BLaER1 (cell line): ENCODE measurements at regions not wholly inside any gene's neighbourhood (a gene's known extent, or its start where the extent isn't known, plus 50 kb on each side); places are given as distances from the start of the nearest gene placed in this dataset.

Experiments
- H3K27ac ChIP-seq: shearing (Covaris generic); formaldehyde crosslinking; 2 replicates; pipeline ENCODE4 v1.8.1; 2022
- H3K27me3 ChIP-seq: shearing (Covaris generic); formaldehyde crosslinking; 2 replicates; pipeline ENCODE4 v1.8.1; 2022
- H3K36me3 ChIP-seq: shearing (Covaris generic); formaldehyde crosslinking; 2 replicates; pipeline ENCODE4 v1.8.1; 2022
- H3K4me1 ChIP-seq: shearing (Covaris generic); formaldehyde crosslinking; 2 replicates; pipeline ENCODE4 v1.8.1; 2022
- H3K4me2 ChIP-seq: shearing (Covaris generic); formaldehyde crosslinking; 2 replicates; pipeline ENCODE4 v1.8.1; 2022
- H3K4me3 ChIP-seq: shearing (Covaris generic); formaldehyde crosslinking; 2 replicates; pipeline ENCODE4 v1.8.1; 2022
- H3K9ac ChIP-seq: shearing (Covaris generic); formaldehyde crosslinking; 2 replicates; pipeline ENCODE4 v1.8.1; 2022
- H3K9me3 ChIP-seq: shearing (Covaris generic); formaldehyde crosslinking; 2 replicates; pipeline ENCODE4 v1.8.1; 2022
- H4K20me1 ChIP-seq: shearing (Covaris generic); formaldehyde crosslinking; 2 replicates; pipeline ENCODE4 v1.8.1; 2022
- Cebpa-rat ChIP-seq: shearing (Covaris generic); IDR thresholded peaks from 2 replicates; pipeline ENCODE4 v1.8.1; 2022

GRCh38 chr2:17070711-17071110, 405.1 kb upstream of the CYRIA start:
- no peak overlapping the region for H3K4me2 ChIP-seq
- H3K4me3 ChIP-seq, result no peak overlapping the region
- no peaks in the 10 kb centered on the region for H4K20me1 ChIP-seq
- H3K4me1 ChIP-seq, result no peaks in the 10 kb centered on the region
- H3K9me3 ChIP-seq, result peaks cover 8% of the 10 kb centered on the region
- no peaks in the 10 kb centered on the region for H3K36me3 ChIP-seq
- TF ChIP-seq Cebpa-rat, result no peak
- H3K9ac ChIP-seq, result no peak overlapping the region
- H3K27ac ChIP-seq, result no peak overlapping the region
- H3K27me3 ChIP-seq, result no peaks in the 10 kb centered on the region

- no peak for TF ChIP-seq Cebpa-rat
- no peaks in the 10 kb centered on the region for H3K27me3 ChIP-seq
- H3K9me3 ChIP-seq, result peaks cover 8% of the 10 kb centered on the region
- no peaks in the 10 kb centered on the region for H3K36me3 ChIP-seq
- no peak overlapping the region for H3K4me3 ChIP-seq
- H3K27ac ChIP-seq, result no peak overlapping the region
- H3K4me2 ChIP-seq, result no peak overlapping the region
- no peaks in the 10 kb centered on the region for H3K4me1 ChIP-seq
- H3K9ac ChIP-seq, result no peak overlapping the region
- no peaks in the 10 kb centered on the region for H4K20me1 ChIP-seq
Observed at GRCh38 chr2:17069564-17069963, 403.9 kb upstream of the CYRIA start.

- H3K4me1 ChIP-seq, result no peaks in the 10 kb centered on the region
- H3K4me2 ChIP-seq, result no peak overlapping the region
- no peaks in the 10 kb centered on the region for H4K20me1 ChIP-seq
- H3K27ac ChIP-seq, result no peak overlapping the region
- H3K27me3 ChIP-seq, result no peaks in the 10 kb centered on the region
- peaks cover 8% of the 10 kb centered on the region for H3K9me3 ChIP-seq
- H3K9ac ChIP-seq, result no peak overlapping the region
- TF ChIP-seq Cebpa-rat, result no peak
- H3K36me3 ChIP-seq, result no peaks in the 10 kb centered on the region
- no peak overlapping the region for H3K4me3 ChIP-seq
Observed at GRCh38 chr2:17068021-17068420, 402.4 kb upstream of the CYRIA start.

- no peaks in the 10 kb centered on the region for H3K27me3 ChIP-seq
- H3K27ac ChIP-seq, result no peak overlapping the region
- H4K20me1 ChIP-seq, result no peaks in the 10 kb centered on the region
- no peak overlapping the region for H3K4me3 ChIP-seq
- no peak for TF ChIP-seq Cebpa-rat
- H3K9me3 ChIP-seq, result no peaks in the 10 kb centered on the region; the same call in 1 of the 2 replicates
- no peaks in the 10 kb centered on the region for H3K4me1 ChIP-seq
- no peaks in the 10 kb centered on the region for H3K36me3 ChIP-seq
- no peak overlapping the region for H3K4me2 ChIP-seq
- H3K9ac ChIP-seq, result no peak overlapping the region
Observed at GRCh38 chr2:17065536-17065935, 399.9 kb upstream of the CYRIA start.

GRCh38 chr2:17061028-17061427, 395.4 kb upstream of the CYRIA start:
- no peak overlapping the region for H3K4me2 ChIP-seq
- no peaks in the 10 kb centered on the region for H4K20me1 ChIP-seq
- no peak overlapping the region for H3K27ac ChIP-seq
- H3K36me3 ChIP-seq, result no peaks in the 10 kb centered on the region
- H3K9me3 ChIP-seq, result no peaks in the 10 kb centered on the region
- H3K4me1 ChIP-seq, result peaks cover 8% of the 10 kb centered on the region; the same call in 1 of the 2 replicates
- no peak overlapping the region for H3K4me3 ChIP-seq
- no peak for TF ChIP-seq Cebpa-rat
- no peak overlapping the region for H3K9ac ChIP-seq
- no peaks in the 10 kb centered on the region for H3K27me3 ChIP-seq

GRCh38 chr2:17059458-17059857, 393.8 kb upstream of the CYRIA start:
- H3K27me3 ChIP-seq, result no peaks in the 10 kb centered on the region
- no peak overlapping the region for H3K27ac ChIP-seq
- H3K9ac ChIP-seq, result no peak overlapping the region
- H4K20me1 ChIP-seq, result no peaks in the 10 kb centered on the region
- no peak overlapping the region for H3K4me2 ChIP-seq
- no peaks in the 10 kb centered on the region for H3K36me3 ChIP-seq
- H3K4me3 ChIP-seq, result no peak overlapping the region
- no peaks in the 10 kb centered on the region for H3K9me3 ChIP-seq
- H3K4me1 ChIP-seq, result peaks cover 8% of the 10 kb centered on the region; the same call in 1 of the 2 replicates
- TF ChIP-seq Cebpa-rat, result no peak

GRCh38 chr2:17058772-17059402, 393.3 kb upstream of the CYRIA start:
- no peaks in the 10 kb centered on the region for H3K27me3 ChIP-seq
- no peak overlapping the region for H3K27ac ChIP-seq
- H3K9ac ChIP-seq, result no peak overlapping the region
- no peaks in the 10 kb centered on the region for H3K36me3 ChIP-seq
- no peak for TF ChIP-seq Cebpa-rat
- H3K4me1 ChIP-seq, result peaks cover 8% of the 10 kb centered on the region; the same call in 1 of the 2 replicates
- no peaks in the 10 kb centered on the region for H3K9me3 ChIP-seq
- H4K20me1 ChIP-seq, result no peaks in the 10 kb centered on the region
- H3K4me3 ChIP-seq, result no peak overlapping the region
- no peak overlapping the region for H3K4me2 ChIP-seq

- Histone ChIP-seq H3K4me1 (peaks cover 8% of the 10 kb centered on the region; the same call in 1 of the 2 replicates), H3K9ac (no peak overlapping the region), H3K9me3 (no peaks in the 10 kb centered on the region), H3K4me2 (no peak overlapping the region), H3K4me3 (no peak overlapping the region), H4K20me1 (no peaks in the 10 kb centered on the region), H3K27me3 (no peaks in the 10 kb centered on the region), H3K36me3 (no peaks in the 10 kb centered on the region), H3K27ac (no peak overlapping the region)
- no peak for TF ChIP-seq Cebpa-rat
Observed at GRCh38 chr2:17057109-17058017, 391.7 kb upstream of the CYRIA start.

GRCh38 chr2:17056236-17056635, 390.6 kb upstream of the CYRIA start:
- no peaks in the 10 kb centered on the region for H4K20me1 ChIP-seq
- no peak overlapping the region for H3K4me2 ChIP-seq
- H3K27ac ChIP-seq, result no peak overlapping the region
- no peaks in the 10 kb centered on the region for H3K9me3 ChIP-seq
- H3K4me1 ChIP-seq, result peaks cover 8% of the 10 kb centered on the region; the same call in 1 of the 2 replicates
- no peak overlapping the region for H3K9ac ChIP-seq
- no peak for TF ChIP-seq Cebpa-rat
- H3K4me3 ChIP-seq, result no peak overlapping the region
- H3K36me3 ChIP-seq, result no peaks in the 10 kb centered on the region
- no peaks in the 10 kb centered on the region for H3K27me3 ChIP-seq

GRCh38 chr2:17052001-17052400, 386.4 kb upstream of the CYRIA start:
- H3K9me3 ChIP-seq, result no peaks in the 10 kb centered on the region
- H3K4me2 ChIP-seq, result no peak overlapping the region
- no peaks in the 10 kb centered on the region for H3K36me3 ChIP-seq
- H3K27me3 ChIP-seq, result no peaks in the 10 kb centered on the region
- no peak overlapping the region for H3K4me3 ChIP-seq
- no peaks in the 10 kb centered on the region for H4K20me1 ChIP-seq
- H3K4me1 ChIP-seq, result no peaks in the 10 kb centered on the region
- TF ChIP-seq Cebpa-rat, result no peak
- H3K27ac ChIP-seq, result no peak overlapping the region
- no peak overlapping the region for H3K9ac ChIP-seq
